Thyroid gland (tissue), 4 donors: ENCODE measurements at regions not wholly inside any gene's neighbourhood (a gene's known extent, or its start where the extent isn't known, plus 50 kb on each side); places are given as distances from the start of the nearest gene placed in this dataset.

Source experiments
- DNase-seq, 2 donors: peaks; one replicate each; pipeline ENCODE4 v3.0.0-alpha.2; 2019
- H3K27ac ChIP-seq, 3 donors: fragments of 200-600 bp; sonication (generic); 1 replicate in 2 of 3; 2 replicates in 1 of 3; pipeline ENCODE4 v1.5.1; 2016 to 2019; ENCODE audit warnings: mild to moderate bottlenecking in 1 of 3, moderate library complexity in 1 of 3
- H3K27me3 ChIP-seq: fragments of 200-600 bp; sonication (generic); one replicate; pipeline ENCODE4 v1.5.1; 2019
- H3K36me3 ChIP-seq, 2 donors: fragments of 200-600 bp; sonication (generic); one replicate each; pipeline ENCODE4 v1.5.1; 2016 to 2019
- H3K4me1 ChIP-seq, 2 donors: fragments of 200-600 bp; sonication (generic); one replicate each; pipeline ENCODE4 v1.5.1; 2017 to 2019
- H3K4me3 ChIP-seq, 3 donors: fragments of 200-600 bp; sonication (generic); replicated peaks in 1 of 3; 1 replicate in 2 of 3; 2 replicates in 1 of 3; pipeline ENCODE4 v1.5.1; 2016; ENCODE audit warnings: mild to moderate bottlenecking in 1 of 3
- H3K9me3 ChIP-seq: fragments of 200-600 bp; sonication (generic); one replicate; pipeline ENCODE4 v1.5.1; 2017
- CTCF ChIP-seq, 6 experiments: fragments of 200-600 bp in 3 of 6; fragments of 450-650 bp in 3 of 6; sonication (generic) in 3 of 6; IDR thresholded peaks; one replicate each; pipeline ENCODE4 v1.5.1; 2016 to 2019; ENCODE audit warnings: antibody characterized with exemption in 6 of 6, mild to moderate bottlenecking in 2 of 6, inconsistent platforms in 1 of 6, moderate library complexity in 1 of 6
- POLR2A ChIP-seq, 2 donors: fragments of 450-650 bp; IDR thresholded peaks; one replicate each; pipeline ENCODE4 v1.6.1; 2017; ENCODE audit warnings: antibody characterized with exemption in 2 of 2, mild to moderate bottlenecking in 2 of 2, moderate library complexity in 1 of 2
- WGBS, 2 donors: methylation state at CpG; one replicate each; pipeline ENCODE4 v1.1.5; 2017; 5-methylcytosine and 5-hydroxymethylcytosine counted together
- intact Hi-C: fragments of 100-400 bp; cut with DNase I; formaldehyde crosslinking; loops from one replicate; pipeline ENCODE4 v1.15.1; 2023

DNA sequence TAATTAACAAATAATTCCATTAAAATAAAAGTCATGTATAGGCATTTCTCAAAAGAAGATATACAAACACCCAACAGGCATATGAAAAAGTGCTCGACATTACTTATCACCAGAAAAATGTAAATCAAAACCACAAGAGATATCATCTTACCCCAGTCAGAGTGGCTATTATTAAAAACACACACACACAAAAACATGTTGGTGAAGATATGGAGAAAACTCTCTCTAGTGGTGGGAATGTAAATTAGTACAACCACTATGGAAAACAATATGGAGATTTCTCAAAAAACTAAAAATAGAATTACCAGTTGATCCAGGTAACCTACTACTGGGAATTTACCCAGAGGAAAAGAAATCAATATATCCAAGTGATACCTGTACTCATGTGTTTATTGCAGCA, 966.3 kb upstream of the POU3F3 start:
- 81 to 90% methylated on average over 1 of the region's 1 CpG for WGBS, 2 donors
- DNase-seq = no peak
- no peaks in the 10 kb centered on the region for H3K36me3 ChIP-seq
- no peaks in the 10 kb centered on the region for H3K9me3 ChIP-seq
- no peak overlapping the region for H3K27ac ChIP-seq
- TF ChIP-seq CTCF (IDR thresholded peaks at IDR 0.05) (no peak), POLR2A (IDR thresholded peaks at IDR 0.05) (no peak)
- no peaks in the 10 kb centered on the region for H3K4me1 ChIP-seq
- no peaks in the 10 kb centered on the region for H3K27me3 ChIP-seq
- intact Hi-C loops = no loop called here
- no peak overlapping the region for H3K4me3 ChIP-seq

- DNase-seq = no peak
- intact Hi-C loops = no loop called here
- Histone ChIP-seq H3K9me3 (no peaks in the 10 kb centered on the region), H3K4me3 (no peak overlapping the region), H3K36me3 (no peaks in the 10 kb centered on the region), H3K4me1 (no peaks in the 10 kb centered on the region), H3K27me3 (no peaks in the 10 kb centered on the region), H3K27ac (no peak overlapping the region)
- no peak for TF ChIP-seq POLR2A (IDR thresholded peaks at IDR 0.05)
- TF ChIP-seq CTCF (IDR thresholded peaks at IDR 0.05) = no peak
- WGBS, 2 donors = 52 to 81% methylated on average over 1 of the region's 1 CpG
These were observed 957.7 kb upstream of the POU3F3 start for GRCh38 chr2:103896182-103896581.

GRCh38 chr2:103898561-103898960, 955.4 kb upstream of the POU3F3 start:
- Histone ChIP-seq H3K36me3 (no peaks in the 10 kb centered on the region), H3K27me3 (no peaks in the 10 kb centered on the region), H3K4me1 (no peaks in the 10 kb centered on the region), H3K9me3 (no peaks in the 10 kb centered on the region), H3K27ac (no peak overlapping the region), H3K4me3 (no peak overlapping the region)
- WGBS, 2 donors = 90 to 92% methylated on average over 3 of the region's 3 CpGs
- intact Hi-C loops = no loop called here
- TF ChIP-seq POLR2A (IDR thresholded peaks at IDR 0.05) (no peak), CTCF (IDR thresholded peaks at IDR 0.05) (no peak)
- DNase-seq = no peak

DNA sequence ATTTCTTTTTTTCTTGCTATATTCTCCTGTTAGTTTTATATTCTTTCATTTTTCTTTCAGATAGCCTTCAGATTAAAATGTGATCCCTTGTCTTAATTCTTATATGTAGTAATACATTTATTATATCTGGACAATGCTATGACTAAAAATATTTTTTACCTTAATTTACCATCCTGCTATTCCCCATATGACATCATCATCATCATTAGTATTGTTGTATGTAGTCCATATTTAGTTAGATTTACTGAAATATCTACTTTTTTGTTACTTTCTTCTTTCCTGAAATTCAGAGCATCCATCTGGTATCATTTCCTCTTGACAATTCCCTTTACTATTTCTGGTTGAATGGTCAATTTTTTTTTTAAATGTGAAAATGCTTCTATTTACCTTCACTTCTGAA, 951.6 kb upstream of the POU3F3 start:
- no peaks in the 10 kb centered on the region for H3K27me3 ChIP-seq
- no peaks in the 10 kb centered on the region for H3K9me3 ChIP-seq
- no peaks in the 10 kb centered on the region for H3K4me1 ChIP-seq
- TF ChIP-seq POLR2A (IDR thresholded peaks at IDR 0.05) (no peak), CTCF (IDR thresholded peaks at IDR 0.05) (no peak)
- DNase-seq = no peak
- H3K27ac ChIP-seq = no peak overlapping the region
- no peak overlapping the region for H3K4me3 ChIP-seq
- intact Hi-C loops = no loop called here
- no peaks in the 10 kb centered on the region for H3K36me3 ChIP-seq

GRCh38 chr2:103921161-103921560, 932.8 kb upstream of the POU3F3 start:
- Histone ChIP-seq H3K27ac (no peak overlapping the region), H3K4me3 (no peak overlapping the region), H3K27me3 (no peaks in the 10 kb centered on the region), H3K9me3 (no peaks in the 10 kb centered on the region), H3K36me3 (no peaks in the 10 kb centered on the region), H3K4me1 (no peaks in the 10 kb centered on the region)
- no peak for DNase-seq
- intact Hi-C loops = no loop called here
- TF ChIP-seq CTCF (IDR thresholded peaks at IDR 0.05) (no peak), POLR2A (IDR thresholded peaks at IDR 0.05) (no peak)
